GM12891 (cell line): ENCODE measurements at regions not wholly inside any gene's neighbourhood (a gene's known extent, or its start where the extent isn't known, plus 50 kb on each side); places are given as distances from the start of the nearest gene placed in this dataset.

Experiments used
- PAX5 ChIP-seq: IDR thresholded peaks from 2 replicates; pipeline ENCODE4 v1.6.1; 2011; ENCODE audit warnings: low read length, moderate library complexity, mild to moderate bottlenecking; ENCODE audit not compliant: insufficient read depth, severe bottlenecking
- POLR2A ChIP-seq: IDR thresholded peaks from 2 replicates; pipeline ENCODE4 v1.6.1; 2011; ENCODE audit warnings: low read depth, low read length, control low read depth
- POLR2AphosphoS5 ChIP-seq: IDR thresholded peaks from 2 replicates; pipeline ENCODE4 v1.6.1; 2011; ENCODE audit warnings: low read depth, low read length, control low read depth
- POU2F2 ChIP-seq: IDR thresholded peaks from 2 replicates; pipeline ENCODE4 v1.6.1; 2011; ENCODE audit warnings: low read depth, mild to moderate bottlenecking, control low read depth, low read length, moderate library complexity

- no peak for TF ChIP-seq POLR2A
- TF ChIP-seq POLR2AphosphoS5: no peak
- TF ChIP-seq POU2F2: no peak
- no peak for TF ChIP-seq PAX5
Observed at GRCh38 chr17:33924104-33924503, 331.0 kb upstream of the CCL2 start.
